Kidney epithelial cell (primary cell): ENCODE measurements at regions not wholly inside any gene's neighbourhood (a gene's known extent, or its start where the extent isn't known, plus 50 kb on each side); places are given as distances from the start of the nearest gene placed in this dataset.

Experiments used
- DNase-seq: peaks from one replicate; pipeline ENCODE4 v3.0.0-alpha.2; 2010; ENCODE audit warnings: low read depth
- H3K27me3 ChIP-seq: 2 replicates; pipeline ENCODE4 v1.6.0; 2011; ENCODE audit warnings: low read length; ENCODE audit not compliant: control insufficient read depth, insufficient read depth
- H3K36me3 ChIP-seq: 2 replicates; pipeline ENCODE4 v1.5.1; 2011; ENCODE audit warnings: low read length; ENCODE audit not compliant: control insufficient read depth, insufficient read depth
- H3K4me3 ChIP-seq: 2 replicates; pipeline ENCODE4 v1.5.1; 2011; ENCODE audit warnings: low read depth, mild to moderate bottlenecking, control low read depth, low read length
- TF ChIP-seq, protein P1 (sequence below): IDR thresholded peaks from 2 replicates; pipeline ENCODE4 v1.5.1; 2011; ENCODE audit warnings: mild to moderate bottlenecking, moderate library complexity, low read length, control low read depth, inconsistent platforms; ENCODE audit not compliant: insufficient read depth, poor library complexity, severe bottlenecking

DNA sequence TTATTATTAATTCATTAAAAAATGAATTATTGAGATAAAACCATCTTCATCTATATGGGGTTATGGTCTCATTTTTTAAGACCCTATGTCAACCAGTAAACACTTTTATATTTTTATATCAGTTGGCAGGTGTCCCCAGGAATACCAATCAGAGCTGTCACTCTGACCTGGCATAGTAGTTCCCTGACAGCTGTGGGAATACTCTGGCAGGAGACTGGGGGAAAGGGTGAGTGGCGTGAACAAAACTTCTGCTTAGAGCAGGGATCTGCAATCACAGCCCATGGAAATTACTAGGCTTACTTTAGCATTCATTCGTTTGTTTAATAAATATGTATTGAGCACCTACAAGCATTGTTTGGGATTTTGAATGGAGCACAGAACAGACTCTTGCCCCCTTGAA, 254.1 kb upstream of the KLF3 start:
- TF ChIP-seq, protein P1, sequence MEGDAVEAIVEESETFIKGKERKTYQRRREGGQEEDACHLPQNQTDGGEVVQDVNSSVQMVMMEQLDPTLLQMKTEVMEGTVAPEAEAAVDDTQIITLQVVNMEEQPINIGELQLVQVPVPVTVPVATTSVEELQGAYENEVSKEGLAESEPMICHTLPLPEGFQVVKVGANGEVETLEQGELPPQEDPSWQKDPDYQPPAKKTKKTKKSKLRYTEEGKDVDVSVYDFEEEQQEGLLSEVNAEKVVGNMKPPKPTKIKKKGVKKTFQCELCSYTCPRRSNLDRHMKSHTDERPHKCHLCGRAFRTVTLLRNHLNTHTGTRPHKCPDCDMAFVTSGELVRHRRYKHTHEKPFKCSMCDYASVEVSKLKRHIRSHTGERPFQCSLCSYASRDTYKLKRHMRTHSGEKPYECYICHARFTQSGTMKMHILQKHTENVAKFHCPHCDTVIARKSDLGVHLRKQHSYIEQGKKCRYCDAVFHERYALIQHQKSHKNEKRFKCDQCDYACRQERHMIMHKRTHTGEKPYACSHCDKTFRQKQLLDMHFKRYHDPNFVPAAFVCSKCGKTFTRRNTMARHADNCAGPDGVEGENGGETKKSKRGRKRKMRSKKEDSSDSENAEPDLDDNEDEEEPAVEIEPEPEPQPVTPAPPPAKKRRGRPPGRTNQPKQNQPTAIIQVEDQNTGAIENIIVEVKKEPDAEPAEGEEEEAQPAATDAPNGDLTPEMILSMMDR: no peak
- H3K27me3 ChIP-seq: no peaks in the 10 kb centered on the region
- H3K4me3 ChIP-seq: no peak overlapping the region
- no peaks in the 10 kb centered on the region for H3K36me3 ChIP-seq
- no peak for DNase-seq

DNA sequence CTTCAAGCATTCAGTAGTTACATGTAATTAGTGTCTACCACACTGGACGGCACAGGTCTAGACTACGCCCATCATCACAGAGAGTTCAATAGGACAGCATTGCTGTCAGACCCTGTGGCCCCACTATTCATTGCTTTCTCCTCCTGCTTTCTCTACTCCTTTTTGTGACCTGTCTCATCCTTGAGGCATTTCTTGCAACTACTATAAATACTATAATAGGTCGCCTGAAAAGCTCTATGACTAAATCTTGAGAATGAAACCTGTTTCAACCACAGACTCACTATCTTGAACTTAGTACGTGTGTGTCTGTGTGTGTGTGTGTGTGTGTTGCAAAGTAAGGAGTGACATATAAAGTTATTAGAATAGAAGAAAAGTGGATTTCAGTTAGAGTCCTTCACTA, 252.9 kb upstream of the KLF3 start:
- no peaks in the 10 kb centered on the region for H3K36me3 ChIP-seq
- H3K27me3 ChIP-seq: no peaks in the 10 kb centered on the region
- H3K4me3 ChIP-seq: no peak overlapping the region
- no peak for DNase-seq
- TF ChIP-seq, protein P1: no peak

DNA sequence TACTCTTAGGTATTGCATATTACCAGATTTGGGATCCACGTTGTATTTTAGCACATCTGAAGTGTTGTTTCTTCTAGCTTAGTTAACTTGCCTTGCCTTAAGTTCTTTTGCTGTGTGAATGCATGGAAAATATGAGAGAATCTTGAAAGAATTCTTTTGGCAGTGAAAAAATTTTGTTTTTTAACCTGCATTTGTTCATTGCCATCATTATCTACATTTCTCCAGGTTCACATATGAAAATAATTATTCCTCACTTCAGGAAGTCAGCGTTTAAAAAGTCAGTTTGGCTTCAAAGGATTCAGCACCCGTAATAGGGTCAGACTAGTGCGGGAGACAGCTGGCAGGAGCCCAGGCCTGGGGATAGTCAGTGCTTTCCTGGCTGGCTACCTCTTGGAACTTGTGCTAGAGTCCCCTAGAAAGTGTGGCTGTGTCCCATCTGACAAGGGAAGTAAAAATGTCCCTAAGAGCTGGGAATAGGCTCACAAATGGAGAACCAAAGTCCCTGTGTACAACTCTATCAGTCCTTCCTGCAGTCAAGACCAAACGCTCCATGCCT, 251.9 kb upstream of the KLF3 start:
- DNase-seq: no peak
- Histone ChIP-seq H3K27me3 (no peaks in the 10 kb centered on the region), H3K36me3 (no peaks in the 10 kb centered on the region), H3K4me3 (no peak overlapping the region)
- TF ChIP-seq, protein P1: no peak

DNA sequence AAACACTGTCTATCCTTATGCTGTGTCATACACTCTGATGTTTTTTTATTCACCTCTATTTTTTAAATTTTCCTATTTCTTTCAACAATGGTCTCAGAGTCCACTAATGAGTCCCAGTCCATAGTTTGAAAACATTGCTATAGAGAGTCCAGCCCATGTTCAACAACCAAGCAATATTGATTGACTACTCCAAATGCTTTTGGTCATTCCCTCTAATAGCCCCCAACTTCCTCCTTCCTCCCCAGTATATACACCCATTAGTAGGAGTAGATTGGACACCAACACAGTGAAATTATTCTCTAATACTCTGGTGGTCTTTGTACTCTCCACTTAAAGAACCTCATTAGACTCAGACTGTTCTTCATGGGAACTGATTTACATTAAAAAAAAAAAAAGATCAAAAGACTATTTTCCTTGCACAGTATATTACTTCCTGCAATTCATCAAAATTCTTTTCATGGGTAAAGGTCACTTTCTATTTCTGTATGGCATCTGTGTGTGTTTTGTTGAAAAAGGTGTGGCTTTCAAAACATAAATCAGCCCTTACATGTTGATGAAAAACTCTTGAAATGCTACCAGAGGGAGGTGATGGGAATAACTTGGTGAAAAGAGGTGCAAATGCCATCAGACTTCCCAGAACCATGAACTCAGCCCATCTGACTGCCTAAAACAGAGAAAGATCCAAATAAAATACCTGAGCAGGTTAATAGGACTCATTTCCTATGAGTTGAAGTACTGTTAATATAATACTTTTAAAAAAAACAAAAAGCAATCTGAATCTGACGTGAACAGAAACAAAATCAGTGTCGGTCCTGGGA, 250.3 kb upstream of the KLF3 start:
- DNase-seq: no peak
- Histone ChIP-seq H3K27me3 (no peaks in the 10 kb centered on the region), H3K36me3 (no peaks in the 10 kb centered on the region), H3K4me3 (no peak overlapping the region)
- TF ChIP-seq, protein P1: no peak

DNA sequence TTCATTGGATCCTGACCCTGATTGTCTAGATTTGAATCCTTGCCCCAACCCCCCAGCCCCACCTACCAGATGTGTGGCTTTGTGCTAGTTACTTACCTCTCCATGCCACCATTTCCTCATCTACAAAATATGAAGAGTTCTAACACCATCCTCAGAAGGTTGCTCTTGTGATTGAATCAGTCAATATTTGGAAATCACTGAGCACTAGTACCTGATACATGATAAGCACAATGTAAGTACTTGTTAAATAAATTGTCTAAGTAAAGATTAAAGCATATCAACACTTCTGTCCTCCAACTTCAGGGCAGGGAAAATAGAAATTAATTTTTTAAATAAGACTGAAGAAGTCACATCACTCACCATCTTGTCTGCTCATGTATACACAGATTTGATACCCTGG, 249.6 kb upstream of the KLF3 start:
- Histone ChIP-seq H3K27me3 (no peaks in the 10 kb centered on the region), H3K36me3 (no peaks in the 10 kb centered on the region), H3K4me3 (no peak overlapping the region)
- TF ChIP-seq, protein P1: no peak
- no peak for DNase-seq

DNA sequence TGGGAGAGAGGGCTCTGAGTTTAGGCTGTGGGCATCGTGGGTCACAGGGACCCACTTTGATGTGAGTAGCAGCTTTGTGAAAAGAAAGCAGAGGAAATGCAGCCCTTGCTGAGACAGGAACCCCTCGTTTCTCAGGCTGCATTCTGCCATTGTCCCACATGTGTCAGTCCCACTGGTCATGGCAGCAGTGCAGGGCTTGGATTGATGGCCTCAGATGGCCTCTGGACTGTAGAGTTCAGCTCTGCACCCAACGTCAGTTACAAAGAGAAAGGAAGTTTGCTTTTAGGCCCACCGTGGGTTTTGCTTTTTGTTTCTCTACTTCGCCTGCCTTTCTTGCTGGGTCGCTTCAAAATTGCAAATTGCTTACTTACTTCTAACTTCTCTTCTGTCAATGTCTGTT, 248.3 kb upstream of the KLF3 start:
- TF ChIP-seq, protein P1: no peak
- no peaks in the 10 kb centered on the region for H3K36me3 ChIP-seq
- no peak overlapping the region for H3K4me3 ChIP-seq
- no peak for DNase-seq
- no peaks in the 10 kb centered on the region for H3K27me3 ChIP-seq
